ENCODE measurements at regions not wholly inside any gene's neighbourhood (a gene's known extent, or its start where the extent isn't known, plus 50 kb on each side); places are given as distances from the start of the nearest gene placed in this dataset.

DNA sequence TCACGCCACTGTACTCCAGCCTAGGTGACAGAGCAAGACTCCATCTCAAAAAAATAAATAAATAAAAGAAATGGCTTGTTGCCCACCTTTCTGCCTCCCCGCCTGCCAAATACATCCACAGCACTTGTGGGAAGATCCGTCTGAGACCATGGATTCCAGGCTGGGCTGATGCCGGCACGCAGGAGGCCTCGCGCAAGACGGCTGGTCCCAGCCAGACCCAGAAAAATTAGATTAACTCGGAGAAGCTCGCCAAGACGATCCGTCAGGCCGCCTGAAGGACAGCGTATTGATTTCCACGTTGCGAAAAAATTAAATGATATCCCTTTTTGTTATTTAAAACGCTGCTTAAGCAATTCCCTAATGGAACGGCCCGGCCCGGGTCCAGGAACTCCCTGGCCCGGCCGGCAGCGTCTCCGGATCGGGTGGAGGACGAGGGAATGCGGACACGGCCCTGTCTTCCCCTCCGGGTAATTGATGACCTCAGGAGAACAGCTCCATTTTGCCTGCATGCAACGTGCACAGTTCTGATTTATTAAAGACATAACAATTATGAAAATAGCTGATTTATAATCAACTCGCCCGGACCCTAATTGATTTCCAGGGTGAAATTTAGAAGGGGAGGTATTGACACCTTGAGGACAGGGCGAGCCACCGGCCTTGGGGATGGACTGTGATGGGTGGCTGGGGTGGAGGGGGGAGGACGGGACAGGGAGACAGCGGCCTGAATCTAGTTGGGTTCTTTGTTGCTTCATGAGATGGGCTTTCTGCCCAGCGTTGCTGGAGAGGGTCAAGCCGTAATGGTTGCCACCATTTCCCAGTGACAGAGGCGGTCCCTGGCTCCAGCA lies 52.1 kb downstream of the ZNRF4 start:
- Histone ChIP-seq H3K36me3 (ENCODE audit: control insufficient read depth, insufficient read depth, low read length) (no peaks in the 10 kb centered on the region), H3K9ac (ENCODE audit: extremely low read depth, low read length, poor library complexity, severe bottlenecking) (no peak overlapping the region), H3K9me3 (ENCODE audit: control insufficient read depth, low read length) (peaks cover 22% of the 10 kb centered on the region), H3K27ac (ENCODE audit: low read depth, low read length) (no peak overlapping the region), H3K4me3 (ENCODE audit: low read length) (no peak overlapping the region), H3K27me3 (ENCODE audit: control insufficient read depth, insufficient read depth, low read length, poor library complexity, severe bottlenecking) (no peaks in the 10 kb centered on the region), H3K4me1 (ENCODE audit: control insufficient read depth, insufficient read depth, low read length) (no peaks in the 10 kb centered on the region)
- DNase-seq: no peak
- 93 to 94% methylated on average over 32 to 39 of the region's 39 CpGs for WGBS, 2 experiments (ENCODE audit: insufficient coverage in 1 of 2, insufficient read length in 1 of 2)
- peaks cover 54% of the 10 kb centered on the region for H3K27me3 Mint-ChIP-seq (ENCODE audit: insufficient read depth)
- TF ChIP-seq, protein P1, sequence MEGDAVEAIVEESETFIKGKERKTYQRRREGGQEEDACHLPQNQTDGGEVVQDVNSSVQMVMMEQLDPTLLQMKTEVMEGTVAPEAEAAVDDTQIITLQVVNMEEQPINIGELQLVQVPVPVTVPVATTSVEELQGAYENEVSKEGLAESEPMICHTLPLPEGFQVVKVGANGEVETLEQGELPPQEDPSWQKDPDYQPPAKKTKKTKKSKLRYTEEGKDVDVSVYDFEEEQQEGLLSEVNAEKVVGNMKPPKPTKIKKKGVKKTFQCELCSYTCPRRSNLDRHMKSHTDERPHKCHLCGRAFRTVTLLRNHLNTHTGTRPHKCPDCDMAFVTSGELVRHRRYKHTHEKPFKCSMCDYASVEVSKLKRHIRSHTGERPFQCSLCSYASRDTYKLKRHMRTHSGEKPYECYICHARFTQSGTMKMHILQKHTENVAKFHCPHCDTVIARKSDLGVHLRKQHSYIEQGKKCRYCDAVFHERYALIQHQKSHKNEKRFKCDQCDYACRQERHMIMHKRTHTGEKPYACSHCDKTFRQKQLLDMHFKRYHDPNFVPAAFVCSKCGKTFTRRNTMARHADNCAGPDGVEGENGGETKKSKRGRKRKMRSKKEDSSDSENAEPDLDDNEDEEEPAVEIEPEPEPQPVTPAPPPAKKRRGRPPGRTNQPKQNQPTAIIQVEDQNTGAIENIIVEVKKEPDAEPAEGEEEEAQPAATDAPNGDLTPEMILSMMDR (conservative IDR thresholded peaks at IDR 0.05): no peak
- H3K9me3 Mint-ChIP-seq: peaks cover 30% of the 10 kb centered on the region
- no peaks in the 10 kb centered on the region for H3K4me1 Mint-ChIP-seq
- H3K27ac Mint-ChIP-seq: no peak overlapping the region
- H3K4me3 Mint-ChIP-seq: no peak overlapping the region
- H3K36me3 Mint-ChIP-seq (ENCODE audit: low read depth): peaks cover 3% of the 10 kb centered on the region

Data from endodermal cell (in vitro differentiated cells).